Psoas muscle (tissue), 7 donors: ENCODE measurements at regions not wholly inside any gene's neighbourhood (a gene's known extent, or its start where the extent isn't known, plus 50 kb on each side); places are given as distances from the start of the nearest gene placed in this dataset.

Experiments used
- ATAC-seq, 4 donors: fragments of 200-7000 bp; cut with Tn5 transposase; one replicate each; pipeline ENCODE4 v1.9.1; 2020; ENCODE audit warnings: moderate library complexity in 3 of 4, mild to moderate bottlenecking in 2 of 4
- DNase-seq, 2 donors: peaks; one replicate each; pipeline ENCODE4 v3.0.0-alpha.2; 2020
- H3K27ac ChIP-seq: fragments of 200-600 bp; one replicate; pipeline ENCODE4 v1.8.0; 2022
- H3K27me3 ChIP-seq, 3 donors: fragments of 200-600 bp in 1 of 3; one replicate each; pipeline versions ENCODE4 v1.6.1 to v1.8.0; 2013 to 2022; ENCODE audit warnings: low read length in 2 of 3, mild to moderate bottlenecking in 2 of 3, moderate library complexity in 1 of 3; ENCODE audit not compliant: insufficient read depth in 3 of 3
- H3K36me3 ChIP-seq, 2 donors: fragments of 200-600 bp in 1 of 2; one replicate each; pipeline versions ENCODE4 v1.6.1 to v1.8.0; 2013 to 2022; ENCODE audit warnings: low read depth in 1 of 2, mild to moderate bottlenecking in 1 of 2, moderate library complexity in 1 of 2; ENCODE audit not compliant: insufficient read depth in 1 of 2
- H3K4me1 ChIP-seq: fragments of 200-600 bp; one replicate; pipeline ENCODE4 v1.8.0; 2022
- H3K4me3 ChIP-seq: fragments of 200-600 bp; one replicate; pipeline ENCODE4 v1.8.0; 2022; ENCODE audit warnings: mild to moderate bottlenecking
- H3K9me3 ChIP-seq: fragments of 200-600 bp; one replicate; pipeline ENCODE4 v1.8.0; 2022
- CTCF ChIP-seq: fragments of 200-600 bp; IDR thresholded peaks from one replicate; pipeline ENCODE4 v1.8.0; 2022; ENCODE audit warnings: antibody characterized with exemption
- WGBS, 3 donors: extraction: QIAGEN DNeasy Blood & Tissue Kit; methylation state at CpG; one replicate each; pipeline versions ENCODE4 v1.1.6 to v1.1.7; 2013; 5-methylcytosine and 5-hydroxymethylcytosine counted together
- intact Hi-C, 2 donors: fragments of 100-400 bp; cut with DNase I; formaldehyde crosslinking; loops; one replicate each; pipeline versions ENCODE4 v1.11.0 to v1.14.2; 2022
- donor health status: healthy with polysubstance abuse.
- donor health status: DM: no; HTN: no; CAD: no; lungs with moderate emphysema.
- donor health status: Bipolar disorder and iron deficiency.
- donor health status: healthy.
- donor health status: DM: yes; HTN: yes; CAD: no.
- donor health status: DM: no; HTN: no; CAD: no.
- donor health status: DM: yes; HTN: yes; CAD: no.

GRCh38 chr3:181333394-181333793 lies 343.9 kb upstream of the DNAJC19 start:
- Histone ChIP-seq H3K27me3 (no peaks in the 10 kb centered on the region), H3K9me3 (no peaks in the 10 kb centered on the region), H3K4me3 (no peak overlapping the region), H3K36me3 (no peaks in the 10 kb centered on the region), H3K4me1 (no peaks in the 10 kb centered on the region), H3K27ac (no peak overlapping the region)
- TF ChIP-seq CTCF: no peak
- DNase-seq (no peak), ATAC-seq (no peak)
- intact Hi-C loops: no loop called here

- ATAC-seq (no peak), DNase-seq (no peak)
- intact Hi-C loops: no loop called here
- Histone ChIP-seq H3K27me3 (no peaks in the 10 kb centered on the region), H3K4me1 (no peaks in the 10 kb centered on the region), H3K9me3 (no peaks in the 10 kb centered on the region), H3K27ac (no peak overlapping the region), H3K4me3 (no peak overlapping the region), H3K36me3 (no peaks in the 10 kb centered on the region)
- no peak for TF ChIP-seq CTCF
- WGBS, 3 donors: 56 to 63% (median 61%) methylated on average over 5 of the region's 5 CpGs
Observed at GRCh38 chr3:181330821-181331563, 341.5 kb upstream of the DNAJC19 start.

GRCh38 chr3:181330257-181330656 lies 340.7 kb upstream of the DNAJC19 start:
- no peak for DNase-seq
- WGBS, 3 donors: 51 to 59% (median 57%) methylated on average over 3 of the region's 3 CpGs
- Histone ChIP-seq H3K4me3 (no peak overlapping the region), H3K4me1 (no peaks in the 10 kb centered on the region), H3K27me3 (no peaks in the 10 kb centered on the region), H3K36me3 (no peaks in the 10 kb centered on the region), H3K9me3 (no peaks in the 10 kb centered on the region), H3K27ac (no peak overlapping the region)
- intact Hi-C loops: no loop called here
- no peak for ATAC-seq
- TF ChIP-seq CTCF: no peak

GRCh38 chr3:181329024-181329423 lies 339.5 kb upstream of the DNAJC19 start:
- ATAC-seq: no peak
- intact Hi-C loops: loop anchor here in 1 of 2 donors (5.0 kb wide), 1 partner anchor 1353 kb away; no protein-coding TSS in a partner anchor
- 40 to 43% (median 41%) methylated on average over 2 of the region's 2 CpGs for WGBS, 3 donors

More at GRCh38 chr3:181329024-181329423, 339.5 kb upstream of the DNAJC19 start:
- no peak for TF ChIP-seq CTCF
- H3K4me1 ChIP-seq: no peaks in the 10 kb centered on the region
- DNase-seq: no peak
- no peak overlapping the region for H3K27ac ChIP-seq
- no peaks in the 10 kb centered on the region for H3K9me3 ChIP-seq
- H3K27me3 ChIP-seq: no peaks in the 10 kb centered on the region
- no peaks in the 10 kb centered on the region for H3K36me3 ChIP-seq
- no peak overlapping the region for H3K4me3 ChIP-seq
